ENCODE measurements at regions not wholly inside any gene's neighbourhood (a gene's known extent, or its start where the extent isn't known, plus 50 kb on each side); places are given as distances from the start of the nearest gene placed in this dataset.
"Not testable (repeated sequence)": the region's sequence is repeated elsewhere in the genome, so short reads cannot be mapped to it uniquely, and the experiment has no call there.

DNA sequence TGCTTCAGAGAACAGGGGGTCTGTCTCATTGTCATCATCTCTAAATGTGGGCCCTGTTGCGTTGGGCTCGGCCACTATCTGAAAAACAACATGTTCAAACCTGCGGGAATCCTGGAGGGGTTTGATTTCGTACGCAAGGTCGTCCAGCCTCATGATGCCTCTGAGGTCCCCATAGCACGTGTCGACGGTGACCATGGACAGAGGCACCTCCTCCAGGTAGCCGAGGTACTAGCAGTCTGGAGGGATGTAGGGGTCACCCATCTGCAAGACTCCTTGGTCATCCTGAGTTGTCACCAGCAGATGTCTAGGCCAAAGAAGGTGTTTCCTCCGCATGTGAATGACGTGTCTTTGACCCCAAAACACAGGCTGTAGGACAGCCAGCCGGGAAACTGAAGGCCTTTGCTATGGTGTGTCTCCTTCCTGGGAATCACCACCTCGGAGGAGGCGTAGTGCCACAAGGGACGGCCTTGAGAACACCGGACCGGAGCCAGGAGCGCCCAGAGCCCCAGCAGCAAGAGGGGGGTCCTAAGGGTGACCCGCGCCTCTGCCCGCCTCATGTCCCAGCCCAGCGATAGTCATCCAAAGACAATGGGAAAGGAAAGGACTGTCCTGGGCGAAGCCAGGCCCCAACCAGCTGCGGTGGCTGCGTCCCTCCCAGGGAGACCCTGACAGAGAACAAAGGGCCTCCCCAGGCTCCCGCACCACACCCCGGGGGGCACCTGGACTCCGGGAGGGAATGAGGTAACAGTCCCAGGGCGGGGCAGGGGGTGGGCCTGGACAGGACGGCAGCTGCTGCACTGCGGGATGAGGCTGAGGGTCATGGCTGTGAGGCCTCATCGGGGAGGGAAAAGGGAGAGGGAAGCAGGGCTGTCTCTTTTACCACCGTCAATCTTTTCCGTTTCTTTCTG is 445.5 kb downstream of the TMEM121 start:
- no peak for DNase-seq (ENCODE audit: low read depth in 2 of 2)

DNA sequence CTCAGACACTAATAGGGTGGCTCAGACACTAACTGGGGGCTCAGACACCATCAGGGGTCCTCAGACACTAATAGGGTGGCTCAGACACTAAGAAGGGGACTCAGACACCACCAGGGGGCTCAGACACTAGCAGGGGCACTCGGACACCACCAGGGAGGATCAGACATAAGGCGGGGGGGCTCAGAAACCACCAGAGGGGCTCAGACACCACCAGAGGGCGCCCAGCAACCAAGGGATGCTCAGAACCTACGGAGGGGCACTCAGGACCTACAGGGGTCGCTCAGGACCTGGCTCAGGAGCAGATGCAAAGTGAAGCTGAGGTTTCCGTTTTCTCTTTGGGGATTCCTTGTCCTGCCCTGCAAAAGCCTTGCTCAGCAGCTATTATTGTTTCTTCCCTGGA is 448.5 kb downstream of the TMEM121 start:
- peak; percentile 29 to 39 for DNase-seq (ENCODE audit: low read depth in 2 of 2)

DNA sequence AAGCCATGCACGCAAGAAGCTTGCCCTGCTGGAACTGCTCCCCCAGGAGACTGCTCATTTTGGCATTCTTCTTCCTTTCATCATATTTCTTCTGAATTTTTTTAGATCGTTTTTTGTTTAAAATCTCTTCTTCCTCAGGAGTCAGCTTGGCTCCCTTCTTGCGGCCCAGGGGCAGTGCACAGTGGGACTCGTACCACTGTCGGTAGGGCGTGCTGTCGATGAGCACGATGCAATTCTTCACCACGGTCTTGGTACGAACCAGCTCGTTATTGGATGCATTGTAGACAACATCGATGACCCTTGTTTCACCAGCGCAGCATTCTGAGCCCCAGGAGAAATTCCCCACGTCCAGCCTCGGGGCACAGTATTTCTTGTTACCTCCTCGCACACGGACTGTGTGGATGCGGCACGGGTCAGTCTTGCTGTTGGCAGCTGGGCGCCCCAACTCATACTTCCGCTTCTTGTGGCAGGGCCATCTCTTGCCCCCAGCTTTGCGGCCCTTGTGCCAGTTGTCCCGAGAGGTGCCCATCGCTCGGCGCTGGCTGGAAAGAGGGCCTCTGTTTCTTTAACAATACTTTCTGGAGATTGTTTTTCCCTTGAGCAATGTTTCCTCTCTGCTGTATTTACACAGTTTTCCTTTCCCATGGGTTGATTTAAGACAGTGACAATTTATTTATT is 452.4 kb downstream of the TMEM121 start:
- DNase-seq (ENCODE audit: low read depth in 2 of 2) = no peak

DNA sequence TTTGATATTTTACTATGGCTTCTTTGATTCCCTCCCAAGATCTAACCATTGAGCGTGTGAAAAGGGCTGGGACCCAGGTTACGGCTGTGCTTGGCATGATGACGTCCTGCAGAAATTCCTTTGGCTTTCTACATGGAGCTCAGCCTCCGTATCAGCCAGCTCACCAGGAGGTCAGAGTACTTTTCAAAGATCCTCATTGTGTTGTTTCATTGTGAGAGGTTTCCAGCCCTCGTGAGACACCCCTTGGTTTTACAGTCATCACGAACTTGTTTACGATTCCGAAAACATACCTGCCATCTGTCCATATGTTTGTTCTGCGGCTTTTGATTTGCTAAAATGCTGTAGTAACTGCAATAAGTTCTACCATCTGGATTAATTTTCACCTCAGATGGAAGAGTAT is 453.1 kb downstream of the TMEM121 start:
- no peak for DNase-seq (ENCODE audit: low read depth in 2 of 2)

DNA sequence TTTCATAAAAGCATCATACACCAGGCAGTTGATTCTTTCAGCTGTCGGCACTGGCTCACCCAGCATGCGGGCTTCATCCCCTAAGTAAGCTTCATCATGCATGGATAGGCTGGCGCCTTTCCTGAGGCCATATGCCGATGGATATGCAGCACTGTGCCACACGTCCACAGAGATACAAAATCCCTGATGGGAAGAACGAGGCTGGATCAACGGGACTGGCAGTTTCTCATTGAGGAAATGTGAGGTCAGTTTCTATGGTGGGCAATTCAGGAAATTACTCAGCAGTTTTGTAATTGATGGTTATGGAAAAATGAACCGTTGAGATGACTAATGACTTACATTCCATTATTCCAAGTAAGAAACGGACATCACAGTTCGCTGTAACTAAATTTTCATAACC is 453.8 kb downstream of the TMEM121 start:
- no peak for DNase-seq (ENCODE audit: low read depth in 2 of 2)

DNA sequence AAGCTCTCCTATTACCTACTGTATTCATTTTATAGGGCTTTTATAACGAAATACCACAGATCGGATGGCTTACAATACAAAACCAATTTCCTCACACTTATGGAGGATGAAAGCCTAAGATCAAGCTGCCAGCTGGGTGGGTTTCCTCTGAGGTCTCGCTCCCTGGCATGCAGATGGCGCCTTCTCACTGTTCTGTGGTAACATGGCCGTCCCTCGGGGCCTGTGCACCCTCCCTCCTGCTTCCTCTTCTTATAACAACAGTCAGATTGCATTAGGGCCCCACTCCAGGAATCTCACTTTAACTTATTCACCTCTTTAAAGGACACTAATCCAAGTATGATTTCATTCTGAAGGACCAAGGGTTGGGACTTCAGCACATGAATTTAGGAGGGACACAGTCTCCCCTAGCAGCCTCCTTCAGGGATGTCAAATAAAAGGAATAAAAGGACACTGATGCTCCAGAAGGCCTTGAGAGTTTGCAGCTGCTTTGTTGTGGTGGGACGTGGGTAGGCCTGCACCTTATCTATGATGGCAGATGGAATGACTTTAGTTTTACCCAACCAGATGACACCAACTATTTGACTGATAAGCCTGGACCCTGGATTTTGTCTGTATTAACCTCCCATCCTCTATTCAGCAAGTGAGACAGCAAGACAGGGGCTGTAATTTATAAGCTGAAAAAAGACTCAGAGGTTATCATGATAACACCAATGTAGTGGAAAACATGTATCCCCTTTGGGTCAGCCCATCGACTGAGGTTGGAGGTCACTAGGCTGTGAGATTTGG is 455.3 kb downstream of the TMEM121 start:
- DNase-seq (ENCODE audit: low read depth in 2 of 2) = not testable (repeated sequence)

DNA sequence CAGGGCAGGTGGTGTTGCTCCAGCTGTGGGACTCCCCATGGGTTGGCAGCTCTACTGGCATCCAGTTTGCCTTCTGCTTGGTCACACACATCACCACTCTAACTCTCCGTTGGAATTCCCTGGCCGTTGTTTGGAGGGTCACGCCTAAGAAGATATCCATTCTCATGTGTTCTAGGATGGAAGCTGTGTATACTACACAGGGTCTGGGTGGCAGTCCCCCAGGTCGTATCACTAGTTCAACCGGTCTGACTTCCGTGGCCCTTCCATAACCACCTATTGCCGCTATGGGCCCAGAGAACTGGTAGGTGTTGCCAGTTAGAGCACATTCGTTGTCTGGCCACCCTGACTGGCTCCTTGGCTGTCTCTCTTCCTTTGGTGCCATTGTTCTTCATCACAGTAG is 456.3 kb downstream of the TMEM121 start:
- DNase-seq (ENCODE audit: low read depth in 2 of 2) = no peak

DNA sequence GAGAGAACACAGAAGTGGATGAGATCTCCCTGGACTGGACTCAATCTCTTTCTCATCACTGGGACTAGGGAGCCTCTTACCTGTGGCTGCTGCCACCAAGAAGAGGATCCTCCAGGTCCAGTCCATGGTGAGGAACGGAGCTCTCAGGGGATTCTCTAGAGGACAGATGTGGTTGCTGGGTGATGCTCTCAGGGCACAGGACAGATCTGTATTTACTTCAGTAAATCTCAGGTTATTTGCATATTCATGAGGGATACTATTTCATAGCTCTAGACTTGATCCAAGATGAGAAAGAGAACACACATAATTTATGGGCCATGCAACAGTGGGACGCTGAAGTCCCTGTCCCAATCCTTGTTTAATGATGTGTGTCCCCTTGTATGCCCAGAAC is 460.5 kb downstream of the TMEM121 start:
- DNase-seq (ENCODE audit: low read depth in 2 of 2) = no peak

DNA sequence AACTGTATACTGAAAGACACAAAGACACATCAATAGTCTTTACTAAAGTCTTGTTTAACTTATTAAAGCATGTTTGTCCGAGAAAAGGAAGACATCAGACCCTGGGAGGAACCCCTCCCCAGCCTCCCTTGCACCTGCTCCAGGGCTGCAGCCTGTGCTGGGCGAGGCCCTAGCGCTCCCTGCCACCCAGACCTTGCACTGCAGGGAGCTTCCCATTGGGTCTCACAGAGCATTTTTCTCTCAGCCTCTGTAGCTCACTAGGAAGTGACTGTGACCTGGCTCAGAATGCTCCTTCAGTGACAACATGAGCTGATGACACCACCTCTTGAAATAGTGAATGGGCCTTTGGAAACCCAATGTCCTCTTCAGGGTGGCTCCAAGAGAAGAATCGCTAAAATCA is 461.2 kb downstream of the TMEM121 start:
- DNase-seq (ENCODE audit: low read depth in 2 of 2) = no peak

DNA sequence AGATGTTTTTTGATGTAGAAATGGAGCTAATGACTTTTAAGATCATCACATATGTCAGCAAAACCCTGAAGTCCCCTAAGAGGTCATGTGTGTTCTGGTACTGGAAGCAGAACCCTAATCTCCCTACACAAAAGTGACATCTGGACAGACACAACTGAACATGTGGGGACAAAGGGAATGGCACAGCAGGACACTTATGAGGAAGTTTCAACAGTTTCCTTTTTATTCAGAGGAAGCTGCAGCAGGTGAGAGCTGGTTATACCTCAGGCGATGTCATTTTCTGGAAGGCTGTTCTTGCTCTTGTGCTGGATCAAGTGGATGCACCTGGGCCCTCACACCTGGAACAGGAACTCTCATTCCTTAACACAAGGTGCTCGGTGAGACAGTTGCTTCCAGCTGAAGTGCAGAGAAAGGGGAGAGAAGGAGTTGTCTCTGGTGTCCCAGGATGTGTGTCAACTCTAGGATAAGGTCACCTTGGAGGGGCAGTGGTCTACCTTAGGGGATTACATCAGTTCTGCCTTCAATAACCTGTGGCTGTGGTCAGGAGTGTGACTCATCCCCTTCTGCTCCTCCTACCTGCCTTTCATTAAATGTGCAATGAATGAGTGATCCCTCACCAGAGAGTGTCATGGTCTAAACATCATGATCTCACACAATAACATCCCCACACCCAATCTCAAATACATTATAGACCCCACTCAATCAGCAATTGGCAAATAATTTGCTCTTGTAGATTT is 463.4 kb downstream of the TMEM121 start:
- DNase-seq (ENCODE audit: low read depth in 2 of 2) = no peak

DNA sequence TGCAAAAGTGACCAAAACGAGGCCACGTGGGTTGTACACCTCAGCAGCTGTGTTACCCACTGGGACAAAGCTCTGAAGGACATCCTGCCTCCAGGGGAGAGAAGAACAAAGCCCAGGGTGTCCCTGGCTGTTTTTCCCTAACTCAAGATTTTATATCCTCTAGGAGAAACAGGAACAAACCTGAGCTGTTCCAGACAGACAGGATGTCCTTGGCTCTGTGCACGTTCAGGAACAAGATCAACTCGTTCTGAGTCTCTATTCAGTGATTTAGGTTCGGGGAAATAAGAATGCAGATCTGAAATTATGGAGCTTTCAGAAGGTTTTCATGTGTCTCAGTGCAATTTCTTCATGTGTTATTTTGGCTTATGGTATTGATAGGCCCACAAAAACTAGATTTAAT is 465.3 kb downstream of the TMEM121 start:
- not testable (repeated sequence) for DNase-seq (ENCODE audit: low read depth in 2 of 2)

DNA sequence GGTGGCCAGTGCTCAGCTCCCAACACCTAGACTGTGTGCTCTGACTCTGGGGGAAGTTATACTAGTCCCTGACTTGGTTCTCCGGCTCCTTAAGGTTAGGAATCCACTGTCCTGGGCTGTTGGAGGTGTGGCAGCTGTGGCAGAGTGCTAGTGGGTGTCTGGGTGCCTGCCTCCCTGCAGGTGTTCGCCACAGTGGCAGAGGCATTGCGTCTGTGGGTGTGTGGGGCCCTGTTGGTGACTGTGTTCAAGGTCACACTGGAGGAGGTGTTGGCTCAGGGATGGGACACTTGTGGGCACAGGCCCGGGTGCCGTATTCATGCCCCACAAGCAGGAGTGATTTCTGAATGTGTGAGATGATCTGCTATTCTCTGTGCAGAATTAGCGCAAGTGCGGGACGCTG is 467.4 kb downstream of the TMEM121 start:
- DNase-seq (ENCODE audit: low read depth in 2 of 2) = no peak

DNA sequence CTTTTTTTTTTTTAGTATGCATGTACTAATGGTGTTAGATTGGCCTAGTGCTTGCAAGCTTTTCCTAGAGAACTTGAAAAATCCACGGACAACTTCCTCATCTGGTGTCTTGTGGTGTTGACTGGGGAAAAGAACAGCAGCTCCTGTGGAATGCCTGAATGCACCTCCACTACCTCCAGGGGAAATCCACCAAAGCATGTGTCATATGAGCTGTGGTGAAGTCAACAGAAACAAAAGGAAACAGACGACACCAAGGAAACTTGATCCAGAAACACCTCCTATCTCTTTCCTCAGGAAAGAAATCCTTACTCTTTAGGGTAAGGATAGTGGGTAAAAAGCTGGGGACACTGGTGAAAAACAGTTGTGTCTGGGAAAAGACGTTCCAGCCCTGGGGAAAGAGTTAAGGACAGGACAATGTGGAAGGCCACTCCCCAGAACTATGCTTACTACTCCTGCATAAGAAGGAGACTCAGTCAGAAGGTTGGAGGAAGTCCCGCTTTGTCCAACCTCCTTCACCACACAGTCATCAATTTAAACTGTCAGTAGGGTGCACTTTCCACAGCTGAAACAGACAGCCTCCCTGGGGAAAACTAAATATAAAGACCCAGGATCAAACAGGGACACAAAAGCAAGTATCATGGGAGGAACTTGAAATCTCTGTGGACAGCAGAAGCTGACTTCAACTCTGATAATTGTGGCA is 468.8 kb downstream of the TMEM121 start:
- DNase-seq (ENCODE audit: low read depth in 2 of 2) = not testable (repeated sequence)

DNA sequence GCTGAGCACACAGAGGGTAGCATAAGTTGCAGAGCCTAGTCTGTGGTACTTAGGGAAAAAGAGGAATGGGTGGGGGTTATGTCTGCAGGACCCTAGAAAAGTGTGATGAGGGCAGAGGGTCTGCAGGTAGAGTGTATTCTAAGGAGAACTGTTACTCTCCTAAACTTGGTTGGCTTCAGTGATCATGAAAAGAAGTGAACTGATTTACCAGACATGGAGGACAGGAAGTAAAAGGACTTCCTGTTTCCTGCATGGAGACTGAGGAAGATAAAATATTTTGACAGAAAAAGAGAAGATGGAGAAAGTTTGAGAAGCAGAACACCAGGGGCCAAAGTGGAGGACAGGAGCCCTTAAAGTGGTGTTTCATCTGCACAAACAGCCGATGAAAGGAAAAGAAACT is 472.2 kb downstream of the TMEM121 start:
- DNase-seq (ENCODE audit: low read depth in 2 of 2) = not testable (repeated sequence)

DNA sequence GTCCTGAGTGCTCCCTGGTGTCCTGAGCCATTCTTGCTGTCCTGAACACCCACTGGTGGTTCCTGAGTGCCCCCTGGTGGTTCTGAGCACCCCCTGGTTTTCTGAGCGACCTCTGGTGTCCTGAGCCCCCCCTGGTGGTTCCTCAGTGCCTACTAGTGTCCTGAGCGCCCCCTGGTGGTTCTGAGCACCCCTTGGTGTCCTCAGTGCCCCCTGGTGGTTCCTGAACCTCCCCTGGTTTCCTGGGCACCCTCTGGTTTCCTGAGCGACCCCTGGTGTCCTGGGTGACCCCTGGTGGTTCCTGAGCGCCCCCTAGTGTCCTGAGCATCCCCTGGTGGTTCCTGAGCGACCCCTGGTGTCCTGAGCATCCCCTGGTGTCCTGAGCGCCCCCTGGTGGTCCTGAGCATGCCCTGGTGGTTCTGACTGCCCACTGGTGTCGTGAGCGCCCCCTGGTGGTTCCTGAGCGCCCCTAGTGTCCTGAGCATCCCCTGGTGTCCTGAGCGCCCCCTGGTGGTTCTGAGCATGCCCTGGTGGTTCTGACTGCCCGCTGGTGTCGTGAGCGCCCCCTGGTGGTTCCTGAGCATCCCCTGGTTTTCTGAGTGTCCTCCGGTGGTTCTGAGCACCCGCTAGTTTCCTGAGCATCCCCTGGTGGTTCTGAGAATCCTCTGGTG is 473.1 kb downstream of the TMEM121 start:
- peak in 1 of 2 experiments; percentile 78 for DNase-seq (ENCODE audit: low read depth in 2 of 2)

DNA sequence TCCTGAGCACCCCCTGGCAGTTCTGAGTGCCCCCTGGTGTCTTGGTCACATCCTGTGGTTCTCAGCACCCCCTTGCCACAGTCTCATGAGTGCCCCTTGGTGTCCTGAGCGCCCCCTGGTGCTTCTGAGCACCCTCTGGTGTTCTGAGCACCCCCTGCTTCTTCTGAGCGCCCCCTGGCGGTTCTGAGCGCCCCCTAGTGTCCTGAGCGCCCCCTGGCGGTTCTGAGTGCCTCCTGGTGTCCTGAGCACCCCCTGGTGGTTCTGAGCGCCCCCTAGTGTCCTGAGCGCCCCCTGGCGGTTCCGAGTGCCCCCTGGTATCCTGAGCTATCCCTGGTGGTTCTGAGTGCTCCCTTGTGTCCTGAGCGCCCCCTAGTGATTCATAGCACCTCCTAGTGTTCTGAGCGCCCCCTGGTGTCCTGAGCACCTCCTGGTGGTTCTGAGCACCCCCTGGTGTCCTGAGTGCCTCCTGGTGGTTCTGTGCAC is 473.7 kb downstream of the TMEM121 start:
- DNase-seq (ENCODE audit: low read depth in 2 of 2) = peak in 1 of 2 experiments; percentile 62

DNA sequence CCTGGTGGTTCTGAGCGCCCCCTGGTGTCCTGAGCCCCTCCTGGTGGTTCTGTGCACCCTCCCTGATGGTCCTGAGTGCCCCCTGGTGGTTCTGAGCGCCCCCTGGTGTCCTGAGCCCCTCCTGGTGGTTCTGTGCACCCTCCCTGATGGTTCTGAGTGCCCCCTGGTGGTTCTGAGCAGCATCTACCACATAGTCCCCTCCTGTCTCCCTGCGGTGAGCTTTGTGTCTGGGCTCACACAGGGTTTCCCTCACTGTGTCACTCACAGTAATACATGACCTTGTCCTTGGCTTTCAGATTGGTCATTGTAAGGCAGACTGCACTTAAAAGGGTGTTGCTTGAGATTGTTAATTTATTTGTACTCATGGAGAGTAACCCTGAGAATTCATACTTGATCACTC is 474.9 kb downstream of the TMEM121 start:
- DNase-seq (ENCODE audit: low read depth in 2 of 2) = not testable (repeated sequence)

DNA sequence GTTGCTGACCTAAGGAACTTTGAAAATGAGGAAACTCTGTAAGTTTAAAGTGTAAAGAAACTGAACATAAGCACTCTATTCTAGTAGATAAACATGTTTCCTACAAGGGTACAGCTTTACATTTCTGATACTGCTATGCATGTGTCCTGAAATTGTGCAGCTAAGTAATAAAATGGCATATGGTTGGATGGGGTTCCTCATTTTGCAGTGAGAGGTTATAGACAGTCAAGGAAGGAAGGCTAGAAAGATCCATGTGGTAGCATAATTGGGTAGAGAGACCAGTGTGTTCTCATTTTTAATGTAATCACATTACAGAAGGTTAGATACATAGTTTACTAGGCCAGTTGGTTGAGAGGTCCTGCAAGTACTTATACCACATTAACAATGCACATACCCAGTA is 477.0 kb downstream of the TMEM121 start:
- no peak for DNase-seq (ENCODE audit: low read depth in 2 of 2)

DNA sequence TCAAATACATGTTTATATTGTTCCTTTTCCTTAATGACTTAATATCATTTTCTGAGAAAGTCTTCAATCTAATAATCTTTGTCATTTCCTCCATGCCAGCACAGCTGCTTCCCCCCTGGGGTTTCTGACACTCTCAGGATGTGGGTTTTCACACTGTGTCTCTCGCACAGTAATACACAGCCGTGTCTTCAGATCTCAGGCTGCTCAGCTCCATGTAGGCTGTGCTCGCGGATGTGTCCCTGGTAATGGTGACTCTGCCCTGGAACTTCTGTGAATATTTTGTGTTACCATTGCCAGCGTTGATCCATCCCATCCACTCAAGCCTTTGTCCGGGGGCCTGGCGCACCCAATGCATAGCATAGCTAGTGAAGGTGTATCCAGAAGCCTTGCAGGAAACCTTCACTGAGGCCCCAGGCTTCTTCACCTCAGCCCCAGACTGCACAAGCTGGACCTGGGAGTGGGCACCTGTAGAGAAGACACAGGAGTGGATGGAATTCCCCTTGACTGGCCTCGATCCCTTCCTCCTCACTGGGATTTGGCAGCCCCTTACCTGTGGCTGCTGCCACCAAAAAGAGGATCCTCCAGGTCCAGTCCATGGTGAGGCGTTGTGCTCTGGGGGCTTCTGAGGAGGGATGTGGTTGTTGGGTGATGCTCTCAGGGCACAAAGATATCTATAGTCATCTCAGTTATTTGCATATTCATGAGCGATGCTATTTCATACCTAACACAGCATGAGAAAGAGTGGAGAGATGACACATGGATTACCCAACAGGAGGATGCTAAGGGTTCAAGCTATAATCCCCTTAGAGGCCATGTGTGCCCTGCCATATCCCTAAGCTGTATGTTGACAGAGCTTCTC is 478.8 kb downstream of the TMEM121 start:
- DNase-seq (ENCODE audit: low read depth in 2 of 2) = peak; percentile 64

Measured in stimulated activated CD4-positive, alpha-beta T cell treated with anti-CD3 and anti-CD28 coated beads, Interleukin-12 subunit alpha, Interleukin-12 subunit beta, amount 100 ng/mL, for 24 hours (primary cell).